PC-3 (cell line): ENCODE measurements at regions not wholly inside any gene's neighbourhood (a gene's known extent, or its start where the extent isn't known, plus 50 kb on each side); places are given as distances from the start of the nearest gene placed in this dataset.

ENCODE experiments used
- ATAC-seq: fragments of 200-7000 bp; cut with Tn5 transposase; 2 replicates; pipeline ENCODE4 v1.9.1; 2020; ENCODE audit warnings: mild to moderate bottlenecking, moderate library complexity
- BruUV-seq: library from RNA; stranded (reverse); fragments of 400-500 nt; replicated peaks from 2 replicates; lab custom pipeline; 2021; lab: Mats Ljungman, UMichigan
- CTCF ChIA-PET: fragments of 300-600 bp; sonication (Branson Sonifier 250); formaldehyde crosslinking; loops from one replicate; lab custom pipeline; 2022; ENCODE audit warnings: antibody characterized with exemption; lab: Charles Lee
- POLR2A ChIA-PET: fragments of 300-600 bp; sonication (Branson Sonifier 250); formaldehyde crosslinking; loops from one replicate; lab custom pipeline; 2022; ENCODE audit warnings: antibody characterized with exemption; ENCODE audit not compliant: unreplicated experiment; lab: Charles Lee
- DNase-seq: peaks from one replicate; pipeline ENCODE4 v3.0.0-alpha.2; 2015
- H2AFZ ChIP-seq: fragments of 300-600 bp; sonication (generic); 2 replicates; pipeline ENCODE4 v1.6.0; 2016; ENCODE audit warnings: antibody characterized with exemption, low read length
- H3F3A ChIP-seq: fragments of 300-600 bp; sonication (generic); one replicate; pipeline ENCODE4 v1.6.0; 2017; ENCODE audit warnings: antibody characterized with exemption, low read length, control low read depth, mild to moderate bottlenecking; ENCODE audit not compliant: unreplicated experiment
- H3K27ac ChIP-seq: fragments of 300-600 bp; sonication (generic); 2 replicates; pipeline ENCODE4 v1.5.1; 2016; ENCODE audit warnings: mild to moderate bottlenecking, low read length
- H3K27me3 ChIP-seq: fragments of 300-600 bp; sonication (generic); 2 replicates; pipeline ENCODE4 v1.6.1; 2016; ENCODE audit warnings: low read length, mixed read lengths
- H3K36me3 ChIP-seq: fragments of 300-600 bp; sonication (generic); 2 replicates; pipeline ENCODE4 v1.6.1; 2016; ENCODE audit warnings: low read depth, mixed run types, low read length, mixed read lengths
- H3K4me1 ChIP-seq: fragments of 300-600 bp; sonication (generic); 2 replicates; pipeline ENCODE4 v1.5.1; 2016; ENCODE audit warnings: low read length; ENCODE audit not compliant: insufficient read depth
- H3K4me2 ChIP-seq: fragments of 300-600 bp; sonication (generic); 2 replicates; pipeline ENCODE4 v1.6.0; 2016; ENCODE audit warnings: low read length
- H3K4me3 ChIP-seq: fragments of 300-600 bp; sonication (generic); 2 replicates; pipeline ENCODE4 v1.5.1; 2016; ENCODE audit warnings: mild to moderate bottlenecking, low read length, mixed read lengths
- H3K79me2 ChIP-seq: fragments of 300-600 bp; sonication (generic); 2 replicates; pipeline ENCODE4 v1.6.1; 2017; ENCODE audit warnings: low read length, mixed read lengths
- H3K9ac ChIP-seq: fragments of 300-600 bp; sonication (generic); 2 replicates; pipeline ENCODE4 v1.6.0; 2016; ENCODE audit warnings: mild to moderate bottlenecking, low read length
- H3K9me2 ChIP-seq: fragments of 300-600 bp; sonication (generic); replicated peaks from 2 replicates; pipeline ENCODE4 v1.6.1; 2016; ENCODE audit warnings: mixed run types, low read length, mixed read lengths
- H3K9me3 ChIP-seq: fragments of 300-600 bp; sonication (generic); 2 replicates; pipeline ENCODE4 v1.6.1; 2016; ENCODE audit warnings: low read length, mixed read lengths
- H4K20me1 ChIP-seq: fragments of 300-600 bp; sonication (generic); 2 replicates; pipeline ENCODE4 v1.6.1; 2016; ENCODE audit warnings: low read length, mixed read lengths
- EZH2 ChIP-seq: fragments of 300-600 bp; sonication (generic); IDR thresholded peaks from one replicate; pipeline ENCODE4 v1.6.1; 2017; ENCODE audit warnings: antibody characterized with exemption, mild to moderate bottlenecking, low read length; ENCODE audit not compliant: unreplicated experiment
- EZH2phosphoT487 ChIP-seq: fragments of 300-600 bp; sonication (generic); IDR thresholded peaks from 2 replicates; pipeline ENCODE4 v1.6.1; 2018; ENCODE audit warnings: mild to moderate bottlenecking, antibody characterized with exemption, low read length, borderline replicate concordance
- intact Hi-C: fragments of 100-400 bp; cut with micrococcal nuclease; formaldehyde crosslinking; loops from 2 replicates; pipeline ENCODE4 v1.9.0; 2023
- TF ChIP-seq, protein P1 (sequence below): fragments of 300-600 bp; sonication (generic); conservative IDR thresholded peaks from 2 replicates; pipeline ENCODE4 v1.5.1; 2017; ENCODE audit warnings: antibody characterized with exemption, low read depth, mild to moderate bottlenecking, low read length

DNA sequence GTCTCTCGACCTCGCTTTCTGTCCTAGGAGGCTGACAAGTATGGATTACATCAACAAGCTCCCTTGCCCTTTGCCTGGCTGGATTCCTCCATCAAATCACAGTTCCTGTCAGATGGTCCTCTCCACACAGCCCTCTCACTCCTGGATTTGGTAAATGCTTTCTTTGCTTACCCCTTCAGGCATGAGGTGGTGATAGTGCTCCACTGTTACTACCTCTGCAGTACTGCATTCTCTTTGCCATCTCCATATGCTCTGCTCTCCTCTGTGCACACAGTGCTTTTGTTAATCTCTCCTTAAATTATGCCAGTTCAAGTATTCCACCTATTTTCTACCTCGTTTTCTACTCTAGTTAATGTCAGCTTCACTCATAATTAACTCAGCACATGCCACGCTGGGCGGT is 279.2 kb downstream of the DMAC1 start:
- Histone ChIP-seq H3F3A (no peaks in the 10 kb centered on the region), H3K4me1 (no peaks in the 10 kb centered on the region), H3K27ac (no peak overlapping the region), H3K9me3 (no peaks in the 10 kb centered on the region), H3K9me2 (no peaks in the 10 kb centered on the region), H3K36me3 (no peaks in the 10 kb centered on the region), H3K27me3 (no peaks in the 10 kb centered on the region), H3K4me3 (no peak overlapping the region), H4K20me1 (no peaks in the 10 kb centered on the region), H3K4me2 (no peak overlapping the region), H2AFZ (no peak overlapping the region), H3K9ac (no peak overlapping the region), H3K79me2 (no peaks in the 10 kb centered on the region)
- DNase-seq (no peak), ATAC-seq (no peak)
- TF ChIP-seq EZH2 (no peak), EZH2phosphoT487 (no peak)
- TF ChIP-seq, protein P1, sequence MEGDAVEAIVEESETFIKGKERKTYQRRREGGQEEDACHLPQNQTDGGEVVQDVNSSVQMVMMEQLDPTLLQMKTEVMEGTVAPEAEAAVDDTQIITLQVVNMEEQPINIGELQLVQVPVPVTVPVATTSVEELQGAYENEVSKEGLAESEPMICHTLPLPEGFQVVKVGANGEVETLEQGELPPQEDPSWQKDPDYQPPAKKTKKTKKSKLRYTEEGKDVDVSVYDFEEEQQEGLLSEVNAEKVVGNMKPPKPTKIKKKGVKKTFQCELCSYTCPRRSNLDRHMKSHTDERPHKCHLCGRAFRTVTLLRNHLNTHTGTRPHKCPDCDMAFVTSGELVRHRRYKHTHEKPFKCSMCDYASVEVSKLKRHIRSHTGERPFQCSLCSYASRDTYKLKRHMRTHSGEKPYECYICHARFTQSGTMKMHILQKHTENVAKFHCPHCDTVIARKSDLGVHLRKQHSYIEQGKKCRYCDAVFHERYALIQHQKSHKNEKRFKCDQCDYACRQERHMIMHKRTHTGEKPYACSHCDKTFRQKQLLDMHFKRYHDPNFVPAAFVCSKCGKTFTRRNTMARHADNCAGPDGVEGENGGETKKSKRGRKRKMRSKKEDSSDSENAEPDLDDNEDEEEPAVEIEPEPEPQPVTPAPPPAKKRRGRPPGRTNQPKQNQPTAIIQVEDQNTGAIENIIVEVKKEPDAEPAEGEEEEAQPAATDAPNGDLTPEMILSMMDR, result no peak
- POLR2A ChIA-PET, result no interaction called here
- CTCF ChIA-PET, result no interaction called here
- no TSS peak for BruUV-seq
- intact Hi-C loops, result no loop called here

DNA sequence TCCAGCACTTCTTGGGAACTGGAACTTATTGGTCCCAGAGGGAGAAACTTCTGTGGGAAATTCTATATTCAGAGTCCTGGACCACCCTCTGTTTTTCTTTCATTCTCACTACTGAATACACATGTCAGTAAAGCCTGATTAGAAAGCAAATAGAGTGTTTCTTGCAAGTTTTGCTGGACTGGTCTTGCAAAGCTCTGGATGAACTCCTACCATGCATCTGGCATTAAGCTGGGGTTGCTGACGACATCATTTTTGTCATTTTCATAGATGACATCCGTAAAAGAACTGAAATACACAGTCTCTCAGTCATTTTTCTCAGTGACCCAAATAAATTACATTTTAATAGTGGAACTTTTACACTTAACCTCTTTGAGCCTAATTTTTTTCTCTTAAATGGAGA is 283.2 kb downstream of the DMAC1 start:
- H3F3A ChIP-seq, result no peaks in the 10 kb centered on the region
- no peaks in the 10 kb centered on the region for H3K36me3 ChIP-seq
- ChIA-PET CTCF (no interaction called here), POLR2A (no interaction called here)
- H3K79me2 ChIP-seq, result no peaks in the 10 kb centered on the region
- intact Hi-C loops, result no loop called here
- H3K4me2 ChIP-seq, result no peak overlapping the region
- H3K4me1 ChIP-seq, result no peaks in the 10 kb centered on the region
- no peak for DNase-seq
- no peak overlapping the region for H3K4me3 ChIP-seq
- no peak overlapping the region for H3K9ac ChIP-seq
- no peak overlapping the region for H3K27ac ChIP-seq
- ATAC-seq, result no peak
- H3K27me3 ChIP-seq, result no peaks in the 10 kb centered on the region
- H4K20me1 ChIP-seq, result no peaks in the 10 kb centered on the region
- no peak overlapping the region for H2AFZ ChIP-seq
- H3K9me3 ChIP-seq, result no peaks in the 10 kb centered on the region
- H3K9me2 ChIP-seq, result no peaks in the 10 kb centered on the region
- TF ChIP-seq, protein P1, result no peak
- TF ChIP-seq EZH2phosphoT487 (no peak), EZH2 (no peak)
- no TSS peak for BruUV-seq

- Histone ChIP-seq H3K9ac (no peak overlapping the region), H2AFZ (no peak overlapping the region), H3K27me3 (no peaks in the 10 kb centered on the region), H3K4me3 (no peak overlapping the region), H3K4me2 (no peak overlapping the region), H3F3A (no peaks in the 10 kb centered on the region), H3K79me2 (no peaks in the 10 kb centered on the region), H3K27ac (no peak overlapping the region), H3K9me2 (no peaks in the 10 kb centered on the region), H4K20me1 (no peaks in the 10 kb centered on the region), H3K36me3 (no peaks in the 10 kb centered on the region), H3K9me3 (no peaks in the 10 kb centered on the region), H3K4me1 (no peaks in the 10 kb centered on the region)
- intact Hi-C loops, result no loop called here
- ChIA-PET CTCF (no interaction called here), POLR2A (no interaction called here)
- BruUV-seq, result no TSS peak
- TF ChIP-seq, protein P1, result no peak
- TF ChIP-seq EZH2 (no peak), EZH2phosphoT487 (no peak)
- DNase-seq (no peak), ATAC-seq (no peak)
Measured at GRCh38 chr9:7510199-7510598, 289.4 kb downstream of the DMAC1 start.
